DND-41 (cell line): ENCODE measurements at regions not wholly inside any gene's neighbourhood (a gene's known extent, or its start where the extent isn't known, plus 50 kb on each side); places are given as distances from the start of the nearest gene placed in this dataset.

ENCODE experiments used
- ATAC-seq: fragments of 200-7000 bp; cut with Tn5 transposase; 3 replicates; pipeline ENCODE4 v1.9.1; 2021; ENCODE audit warnings: low read depth; ENCODE audit not compliant: insufficient read depth
- DNase-seq: peaks from one replicate; pipeline ENCODE4 v3.0.0-alpha.2; 2020
- H2AFZ ChIP-seq: 2 replicates; pipeline ENCODE4 v1.6.0; 2012; ENCODE audit warnings: low read depth, low read length
- H3K27ac ChIP-seq: 2 replicates; pipeline ENCODE4 v1.5.1; 2012; ENCODE audit warnings: low read length, inconsistent platforms
- H3K27me3 ChIP-seq: fragments of 200-600 bp; sonication (generic); 2 replicates; pipeline ENCODE4 v1.6.0; 2012; ENCODE audit warnings: low read length, mild to moderate bottlenecking, inconsistent platforms; ENCODE audit not compliant: insufficient read depth, poor library complexity
- H3K36me3 ChIP-seq: 2 replicates; pipeline ENCODE4 v1.5.1; 2012; ENCODE audit warnings: low read length, inconsistent platforms; ENCODE audit not compliant: insufficient read depth
- H3K4me1 ChIP-seq: 2 replicates; pipeline ENCODE4 v1.5.1; 2012; ENCODE audit warnings: mild to moderate bottlenecking, low read length; ENCODE audit not compliant: insufficient read depth
- H3K4me2 ChIP-seq: 2 replicates; pipeline ENCODE4 v1.6.0; 2012; ENCODE audit warnings: mild to moderate bottlenecking, moderate library complexity, low read length, inconsistent platforms; ENCODE audit not compliant: insufficient read depth
- H3K4me3 ChIP-seq, 2 experiments: fragments of 200-600 bp in 1 of 2; shearing (Covaris generic) in 1 of 2; 2 replicates each; pipeline ENCODE4 v1.5.1; 2012 to 2016; ENCODE audit warnings: inconsistent platforms in 2 of 2, low read length in 2 of 2, mild to moderate bottlenecking in 2 of 2, low read depth in 1 of 2, moderate library complexity in 1 of 2
- H3K79me2 ChIP-seq: 2 replicates; pipeline ENCODE4 v1.6.0; 2012; ENCODE audit warnings: low read length, inconsistent platforms; ENCODE audit not compliant: insufficient read depth
- H3K9ac ChIP-seq: 2 replicates; pipeline ENCODE4 v1.6.0; 2012; ENCODE audit warnings: low read depth, mild to moderate bottlenecking, inconsistent platforms, low read length, moderate library complexity
- H3K9me3 ChIP-seq: 2 replicates; pipeline ENCODE4 v1.5.1; 2012; ENCODE audit warnings: low read length, moderate library complexity, mild to moderate bottlenecking, inconsistent platforms; ENCODE audit not compliant: insufficient read depth, severe bottlenecking
- H4K20me1 ChIP-seq: 2 replicates; pipeline ENCODE4 v1.6.0; 2012; ENCODE audit warnings: low read length; ENCODE audit not compliant: insufficient read depth
- EZH2 ChIP-seq: IDR thresholded peaks from 3 replicates; pipeline ENCODE4 v1.6.1; 2012; ENCODE audit warnings: borderline replicate concordance, low read depth, mild to moderate bottlenecking, moderate library complexity, low read length, inconsistent platforms; ENCODE audit not compliant: severe bottlenecking
- TF ChIP-seq, protein P1 (sequence below): IDR thresholded peaks from 2 replicates; pipeline ENCODE4 v1.5.1; 2012; ENCODE audit warnings: borderline replicate concordance, low read length, moderate library complexity, mild to moderate bottlenecking; ENCODE audit not compliant: poor library complexity, severe bottlenecking; ENCODE audit errors: extremely low read depth

DNA sequence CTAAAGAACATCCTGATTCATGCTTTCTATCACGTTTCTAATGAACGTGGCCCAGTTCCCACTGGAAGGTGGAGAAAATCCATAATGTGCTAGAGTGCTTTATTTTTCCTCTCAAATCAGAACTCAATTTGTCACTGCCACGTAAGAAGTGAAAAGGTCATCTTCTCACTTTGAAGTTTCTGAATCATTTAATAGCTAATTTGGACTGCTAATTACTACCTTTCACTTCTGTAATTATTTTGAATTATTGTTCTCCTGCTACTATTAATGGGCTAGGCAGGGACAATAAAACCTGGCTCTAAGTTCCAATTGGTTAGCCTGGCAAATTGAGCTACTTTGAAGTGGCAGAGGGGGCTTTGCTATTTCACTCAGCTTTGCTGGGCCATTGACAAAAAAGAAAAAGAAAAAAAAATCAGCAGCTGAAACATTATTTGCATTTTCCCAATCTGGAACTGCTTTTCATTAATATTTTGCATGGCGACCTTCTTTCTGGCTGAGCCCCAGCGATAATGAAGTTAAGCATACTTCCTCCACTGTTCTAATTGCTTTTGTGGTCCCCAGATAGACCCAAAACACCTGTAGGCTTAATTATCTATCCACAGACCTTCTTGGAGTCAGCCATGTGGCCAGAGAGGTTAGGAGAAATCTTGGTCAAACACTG, 264.2 kb downstream of the SEC23IP start:
- no peak for DNase-seq
- no peak overlapping the region for H3K27ac ChIP-seq
- no peak for TF ChIP-seq EZH2
- TF ChIP-seq, protein P1, sequence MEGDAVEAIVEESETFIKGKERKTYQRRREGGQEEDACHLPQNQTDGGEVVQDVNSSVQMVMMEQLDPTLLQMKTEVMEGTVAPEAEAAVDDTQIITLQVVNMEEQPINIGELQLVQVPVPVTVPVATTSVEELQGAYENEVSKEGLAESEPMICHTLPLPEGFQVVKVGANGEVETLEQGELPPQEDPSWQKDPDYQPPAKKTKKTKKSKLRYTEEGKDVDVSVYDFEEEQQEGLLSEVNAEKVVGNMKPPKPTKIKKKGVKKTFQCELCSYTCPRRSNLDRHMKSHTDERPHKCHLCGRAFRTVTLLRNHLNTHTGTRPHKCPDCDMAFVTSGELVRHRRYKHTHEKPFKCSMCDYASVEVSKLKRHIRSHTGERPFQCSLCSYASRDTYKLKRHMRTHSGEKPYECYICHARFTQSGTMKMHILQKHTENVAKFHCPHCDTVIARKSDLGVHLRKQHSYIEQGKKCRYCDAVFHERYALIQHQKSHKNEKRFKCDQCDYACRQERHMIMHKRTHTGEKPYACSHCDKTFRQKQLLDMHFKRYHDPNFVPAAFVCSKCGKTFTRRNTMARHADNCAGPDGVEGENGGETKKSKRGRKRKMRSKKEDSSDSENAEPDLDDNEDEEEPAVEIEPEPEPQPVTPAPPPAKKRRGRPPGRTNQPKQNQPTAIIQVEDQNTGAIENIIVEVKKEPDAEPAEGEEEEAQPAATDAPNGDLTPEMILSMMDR, result no peak

DNA sequence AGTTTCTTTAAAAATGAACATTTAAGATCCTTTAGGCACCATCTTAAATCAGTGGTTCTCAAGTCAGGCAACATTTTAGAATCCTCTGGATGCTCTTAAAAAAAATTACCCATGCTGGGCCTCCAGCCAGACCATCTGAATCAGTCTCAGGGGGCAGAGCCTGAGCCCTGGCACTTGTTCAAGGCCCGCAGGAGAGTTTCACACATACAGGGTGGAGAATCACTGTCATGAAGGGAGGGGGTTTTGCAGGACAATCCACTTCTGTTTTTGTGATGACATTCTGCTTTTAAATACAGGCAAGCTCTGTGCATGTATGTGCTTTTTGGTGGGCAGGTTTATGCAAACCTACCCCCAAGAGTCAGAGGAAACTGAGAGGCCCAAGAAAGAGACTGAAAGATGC, 268.6 kb downstream of the SEC23IP start:
- Histone ChIP-seq H3K79me2 (no peaks in the 10 kb centered on the region), H3K4me2 (no peak overlapping the region), H3K27me3 (no peaks in the 10 kb centered on the region), H3K27ac (no peak overlapping the region), H4K20me1 (no peaks in the 10 kb centered on the region), H3K36me3 (no peaks in the 10 kb centered on the region), H3K9ac (no peak overlapping the region), H3K4me3 (no peak overlapping the region), H3K4me1 (no peaks in the 10 kb centered on the region), H2AFZ (no peak overlapping the region), H3K9me3 (no peaks in the 10 kb centered on the region)
- TF ChIP-seq EZH2, result no peak
- TF ChIP-seq, protein P1, result no peak
- no peak for DNase-seq
- no peak for ATAC-seq

More for the DNA sequence above, 264.2 kb downstream of the SEC23IP start:
- H3K79me2 ChIP-seq, result no peaks in the 10 kb centered on the region
- no peak overlapping the region for H2AFZ ChIP-seq
- H3K4me1 ChIP-seq, result no peaks in the 10 kb centered on the region
- H3K36me3 ChIP-seq, result no peaks in the 10 kb centered on the region
- H3K4me3 ChIP-seq, result no peak overlapping the region
- H3K9me3 ChIP-seq, result no peaks in the 10 kb centered on the region
- H3K4me2 ChIP-seq, result no peak overlapping the region
- no peaks in the 10 kb centered on the region for H4K20me1 ChIP-seq
- no peak overlapping the region for H3K9ac ChIP-seq
- ATAC-seq, result no peak
- no peaks in the 10 kb centered on the region for H3K27me3 ChIP-seq

DNA sequence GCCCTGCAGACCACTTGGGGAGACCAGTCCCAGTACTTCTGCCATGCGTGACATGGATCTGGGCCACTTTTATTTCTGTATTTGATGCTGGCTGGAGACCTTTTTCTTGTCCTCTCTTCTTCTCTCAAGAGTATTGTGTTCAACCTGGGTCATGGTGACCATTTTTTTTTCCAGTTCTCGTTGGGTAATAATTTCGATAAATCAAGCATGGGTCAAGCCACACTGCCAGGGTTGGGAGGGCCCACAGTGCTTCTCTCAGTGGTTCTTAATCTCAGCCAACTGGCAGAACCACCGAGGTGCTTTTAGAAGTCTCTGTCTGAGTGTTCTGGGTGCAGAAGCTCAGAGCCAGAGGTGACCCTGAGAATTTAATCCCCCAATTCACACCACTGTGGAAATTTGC, 269.9 kb downstream of the SEC23IP start:
- DNase-seq (no peak), ATAC-seq (no peak)
- H3K9me3 ChIP-seq, result no peaks in the 10 kb centered on the region
- no peak overlapping the region for H3K27ac ChIP-seq
- H3K27me3 ChIP-seq, result no peaks in the 10 kb centered on the region
- H3K9ac ChIP-seq, result no peak overlapping the region
- H3K4me2 ChIP-seq, result no peak overlapping the region
- H3K79me2 ChIP-seq, result no peaks in the 10 kb centered on the region
- H3K4me1 ChIP-seq, result no peaks in the 10 kb centered on the region
- no peaks in the 10 kb centered on the region for H4K20me1 ChIP-seq
- TF ChIP-seq EZH2, result no peak
- TF ChIP-seq, protein P1, result no peak
- H3K36me3 ChIP-seq, result no peaks in the 10 kb centered on the region
- no peak overlapping the region for H2AFZ ChIP-seq
- H3K4me3 ChIP-seq, result no peak overlapping the region
